WTC11 (cell line): ENCODE measurements at regions not wholly inside any gene's neighbourhood (a gene's known extent, or its start where the extent isn't known, plus 50 kb on each side); places are given as distances from the start of the nearest gene placed in this dataset.

Source experiments
- CTCF ChIP-seq: fragments of 200-600 bp; IDR thresholded peaks from 2 replicates; pipeline ENCODE4 v1.8.0; 2022; ENCODE audit warnings: antibody characterized with exemption
- ETV6 ChIP-seq: sonication (generic); formaldehyde crosslinking; IDR thresholded peaks from 2 replicates; pipeline ENCODE4 v1.8.1; 2022; ENCODE audit warnings: mild to moderate bottlenecking, missing genetic modification reagents
- JUN ChIP-seq: sonication (generic); formaldehyde crosslinking; IDR thresholded peaks from 2 replicates; pipeline ENCODE4 v1.8.0; 2023; ENCODE audit warnings: mild to moderate bottlenecking, missing genetic modification reagents
- MYBL2 ChIP-seq: sonication (generic); formaldehyde crosslinking; IDR thresholded peaks from 2 replicates; pipeline ENCODE4 v1.8.1; 2023; ENCODE audit warnings: mild to moderate bottlenecking, moderate library complexity, missing genetic modification reagents
- NR2C2 ChIP-seq: sonication (generic); formaldehyde crosslinking; IDR thresholded peaks from 2 replicates; pipeline ENCODE4 v1.8.0; 2022; ENCODE audit warnings: mild to moderate bottlenecking, missing genetic modification reagents
- NR3C1 ChIP-seq: sonication (generic); formaldehyde crosslinking; conservative IDR thresholded peaks from 2 replicates; pipeline ENCODE4 v1.8.1; 2023; ENCODE audit warnings: low read depth, mild to moderate bottlenecking, missing genetic modification reagents
- SMAD4 ChIP-seq: sonication (generic); formaldehyde crosslinking; IDR thresholded peaks from 2 replicates; pipeline ENCODE4 v1.8.0; 2022; ENCODE audit warnings: mild to moderate bottlenecking, missing genetic modification reagents
- SP1 ChIP-seq: sonication (generic); formaldehyde crosslinking; conservative IDR thresholded peaks from 2 replicates; pipeline ENCODE4 v1.8.1; 2022; ENCODE audit warnings: missing genetic modification reagents
- USF2 ChIP-seq: sonication (generic); formaldehyde crosslinking; IDR thresholded peaks from 2 replicates; pipeline ENCODE4 v1.8.1; 2023; ENCODE audit warnings: mild to moderate bottlenecking, missing genetic modification reagents, moderate library complexity
- ZBTB43 ChIP-seq: sonication (generic); formaldehyde crosslinking; IDR thresholded peaks from 2 replicates; pipeline ENCODE4 v1.8.1; 2023; ENCODE audit warnings: mild to moderate bottlenecking, missing genetic modification reagents
- ZNF232 ChIP-seq: sonication (generic); formaldehyde crosslinking; IDR thresholded peaks from 2 replicates; pipeline ENCODE4 v1.8.0; 2022; ENCODE audit warnings: mild to moderate bottlenecking, missing genetic modification reagents
- ZNF425 ChIP-seq: fragments of 250-450 bp; sonication (Bioruptor Pico); conservative IDR thresholded peaks from 2 replicates; pipeline ENCODE4 v1.9.0; 2021; ENCODE audit warnings: mild to moderate bottlenecking
- TF ChIP-seq, protein P1 (sequence below): sonication (generic); formaldehyde crosslinking; conservative IDR thresholded peaks from 2 replicates; pipeline ENCODE4 v1.8.1; 2023; ENCODE audit warnings: mild to moderate bottlenecking, low read depth, missing genetic modification reagents, moderate library complexity

- TF ChIP-seq JUN (CRISPR knock-in tag) (no peak), CTCF (no peak), USF2 (CRISPR knock-in tag) (no peak), ETV6 (CRISPR knock-in tag) (no peak), MYBL2 (CRISPR knock-in tag) (no peak), ZNF425 (CRISPR knock-in tag) (no peak), NR3C1 (no peak), SP1 (no peak), ZNF232 (CRISPR knock-in tag) (no peak), ZBTB43 (CRISPR knock-in tag) (no peak), SMAD4 (no peak), NR2C2 (CRISPR knock-in tag) (no peak)
- TF ChIP-seq, protein P1, sequence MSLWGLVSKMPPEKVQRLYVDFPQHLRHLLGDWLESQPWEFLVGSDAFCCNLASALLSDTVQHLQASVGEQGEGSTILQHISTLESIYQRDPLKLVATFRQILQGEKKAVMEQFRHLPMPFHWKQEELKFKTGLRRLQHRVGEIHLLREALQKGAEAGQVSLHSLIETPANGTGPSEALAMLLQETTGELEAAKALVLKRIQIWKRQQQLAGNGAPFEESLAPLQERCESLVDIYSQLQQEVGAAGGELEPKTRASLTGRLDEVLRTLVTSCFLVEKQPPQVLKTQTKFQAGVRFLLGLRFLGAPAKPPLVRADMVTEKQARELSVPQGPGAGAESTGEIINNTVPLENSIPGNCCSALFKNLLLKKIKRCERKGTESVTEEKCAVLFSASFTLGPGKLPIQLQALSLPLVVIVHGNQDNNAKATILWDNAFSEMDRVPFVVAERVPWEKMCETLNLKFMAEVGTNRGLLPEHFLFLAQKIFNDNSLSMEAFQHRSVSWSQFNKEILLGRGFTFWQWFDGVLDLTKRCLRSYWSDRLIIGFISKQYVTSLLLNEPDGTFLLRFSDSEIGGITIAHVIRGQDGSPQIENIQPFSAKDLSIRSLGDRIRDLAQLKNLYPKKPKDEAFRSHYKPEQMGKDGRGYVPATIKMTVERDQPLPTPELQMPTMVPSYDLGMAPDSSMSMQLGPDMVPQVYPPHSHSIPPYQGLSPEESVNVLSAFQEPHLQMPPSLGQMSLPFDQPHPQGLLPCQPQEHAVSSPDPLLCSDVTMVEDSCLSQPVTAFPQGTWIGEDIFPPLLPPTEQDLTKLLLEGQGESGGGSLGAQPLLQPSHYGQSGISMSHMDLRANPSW (CRISPR knock-in tag) = no peak
Observed at GRCh38 chr13:83657281-83657680, 225.0 kb downstream of the SLITRK1 start.
